Neuronal stem cell (in vitro differentiated cells): ENCODE measurements at regions not wholly inside any gene's neighbourhood (a gene's known extent, or its start where the extent isn't known, plus 50 kb on each side); places are given as distances from the start of the nearest gene placed in this dataset.

Experiments
- DNase-seq: peaks from one replicate; pipeline ENCODE4 v3.0.0-alpha.2; 2013; ENCODE audit warnings: low spot score
- H2AFZ ChIP-seq: one replicate; pipeline ENCODE4 v1.6.1; 2013; ENCODE audit warnings: mild to moderate bottlenecking, low read length, inconsistent platforms
- H2AK5ac ChIP-seq: 2 replicates; pipeline ENCODE4 v1.6.1; 2013; ENCODE audit warnings: low read depth, mild to moderate bottlenecking, inconsistent platforms, low read length, moderate library complexity, mixed read lengths
- H2BK120ac ChIP-seq: 2 replicates; pipeline ENCODE4 v1.6.1; 2013; ENCODE audit warnings: low read depth, mild to moderate bottlenecking, inconsistent platforms, low read length, moderate library complexity, mixed read lengths
- H2BK12ac ChIP-seq: one replicate; pipeline ENCODE4 v1.6.1; 2013; ENCODE audit warnings: low read length, inconsistent platforms
- H2BK15ac ChIP-seq: 2 replicates; pipeline ENCODE4 v1.6.1; 2013; ENCODE audit warnings: mild to moderate bottlenecking, low read length, inconsistent platforms, mixed read lengths
- H2BK5ac ChIP-seq: one replicate; pipeline ENCODE4 v1.6.1; 2013; ENCODE audit warnings: inconsistent platforms, mild to moderate bottlenecking, low read length, moderate library complexity
- H3K14ac ChIP-seq: one replicate; pipeline ENCODE4 v1.6.1; 2013; ENCODE audit warnings: low read length, inconsistent platforms
- H3K18ac ChIP-seq: 2 replicates; pipeline ENCODE4 v1.6.1; 2013; ENCODE audit warnings: low read length, inconsistent platforms
- H3K23ac ChIP-seq: 2 replicates; pipeline ENCODE4 v1.6.1; 2013; ENCODE audit warnings: low read depth, mild to moderate bottlenecking, mixed read lengths, low read length, inconsistent platforms; ENCODE audit not compliant: poor library complexity
- H3K27ac ChIP-seq: replicated peaks from 3 replicates; pipeline ENCODE4 v1.5.1; 2013; ENCODE audit warnings: low read length, inconsistent platforms
- H3K27me3 ChIP-seq, 3 experiments: 2 replicates each; pipeline ENCODE4 v1.6.1; 2013; ENCODE audit warnings: low read length in 3 of 3, mild to moderate bottlenecking in 2 of 3, inconsistent platforms in 1 of 3, low read depth in 1 of 3, mixed read lengths in 1 of 3, moderate library complexity in 1 of 3; ENCODE audit not compliant: control insufficient read depth in 3 of 3, insufficient read depth in 3 of 3
- H3K36me3 ChIP-seq, 2 donors: replicated peaks in 1 of 2; 2 replicates each; pipeline ENCODE4 v1.6.1; 2013; ENCODE audit warnings: low read length in 2 of 2; ENCODE audit not compliant: control insufficient read depth in 2 of 2, insufficient read depth in 2 of 2
- H3K4ac ChIP-seq: 2 replicates; pipeline ENCODE4 v1.6.1; 2013; ENCODE audit warnings: inconsistent platforms, mild to moderate bottlenecking, low read length, moderate library complexity
- H3K4me1 ChIP-seq, 2 donors: 1 replicate in 1 of 2; 2 replicates in 1 of 2; pipeline ENCODE4 v1.6.1; 2013; ENCODE audit warnings: low read length in 2 of 2, low read depth in 1 of 2; ENCODE audit not compliant: control insufficient read depth in 2 of 2, insufficient read depth in 1 of 2
- H3K4me2 ChIP-seq: one replicate; pipeline ENCODE4 v1.6.1; 2013; ENCODE audit warnings: mild to moderate bottlenecking, low read length, inconsistent platforms; ENCODE audit not compliant: insufficient read depth, poor library complexity, severe bottlenecking
- H3K4me3 ChIP-seq, 2 donors: 2 replicates each; pipeline ENCODE4 v1.5.1; 2013; ENCODE audit warnings: low read length in 2 of 2, mild to moderate bottlenecking in 2 of 2, inconsistent platforms in 1 of 2, moderate library complexity in 1 of 2
- H3K79me1 ChIP-seq: one replicate; pipeline ENCODE4 v1.6.1; 2013; ENCODE audit warnings: low read depth, mild to moderate bottlenecking, inconsistent platforms, low read length, moderate library complexity
- H3K9ac ChIP-seq: one replicate; pipeline ENCODE4 v1.6.1; 2013; ENCODE audit warnings: mild to moderate bottlenecking, low read depth, low read length, inconsistent platforms; ENCODE audit not compliant: poor library complexity
- H3K9me3 ChIP-seq, 2 donors: replicated peaks in 1 of 2; 2 replicates each; pipeline versions ENCODE3 to v1.6.1; 2013; ENCODE audit warnings: low read length in 2 of 2, mild to moderate bottlenecking in 2 of 2, inconsistent platforms in 1 of 2, low read depth in 1 of 2, mixed read lengths in 1 of 2, moderate library complexity in 1 of 2; ENCODE audit not compliant: control insufficient read depth in 2 of 2, insufficient read depth in 1 of 2
- H4K8ac ChIP-seq: one replicate; pipeline ENCODE4 v1.6.1; 2013; ENCODE audit warnings: low read depth, mild to moderate bottlenecking, inconsistent platforms, low read length, moderate library complexity
- H4K91ac ChIP-seq: one replicate; pipeline ENCODE4 v1.6.1; 2013; ENCODE audit warnings: low read length, low read depth, mild to moderate bottlenecking, inconsistent platforms; ENCODE audit not compliant: poor library complexity
- WGBS, 2 donors: extraction: QIAGEN DNeasy Blood & Tissue Kit; methylation state at CpG; one replicate each; pipeline ENCODE4 v1.1.7; 2013; ENCODE audit warnings: missing lambda C conversion rate in 2 of 2, mixed read lengths in 1 of 2; ENCODE audit not compliant: insufficient read length in 2 of 2, insufficient replicate concordance in 1 of 2; ENCODE audit errors: extremely low coverage in 2 of 2; 5-methylcytosine and 5-hydroxymethylcytosine counted together

DNA sequence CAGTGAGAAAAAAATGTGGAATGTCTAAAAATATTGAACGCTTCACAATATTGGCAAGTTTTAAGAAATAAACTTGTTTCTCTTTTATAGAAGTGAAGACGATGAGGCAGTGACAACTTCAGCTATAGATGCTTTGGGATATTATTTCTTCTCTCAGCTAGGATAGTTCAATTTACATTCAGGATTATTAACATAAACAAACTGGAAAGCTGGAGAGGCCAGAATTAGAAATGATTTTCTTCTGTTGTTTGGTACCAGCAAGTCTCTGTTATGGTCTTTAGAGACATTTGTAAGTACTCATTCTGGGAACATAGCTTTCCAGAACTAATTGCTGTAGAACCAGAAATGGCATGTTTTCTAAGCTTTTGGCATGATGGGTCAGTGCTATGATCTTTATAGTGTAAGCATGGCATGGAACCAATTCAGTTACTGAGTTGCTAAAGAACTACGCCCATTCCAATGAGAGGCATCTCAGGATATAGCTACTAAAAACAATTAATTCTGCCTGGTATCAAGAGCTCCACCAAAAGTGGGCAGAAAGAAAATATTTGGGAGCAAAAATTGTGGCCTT is 599.5 kb upstream of the B3GALT2 start:
- Histone ChIP-seq H3K79me1 (no peaks in the 10 kb centered on the region), H2AFZ (no peak overlapping the region), H3K4me1 (peaks cover 0 to 11% of the 10 kb centered on the region in 2 donors), H2BK120ac (no peak overlapping the region), H3K9me3 (no peaks in the 10 kb centered on the region), H3K18ac (no peak overlapping the region), H3K9ac (no peak overlapping the region), H3K36me3 (no peaks in the 10 kb centered on the region), H3K4me3 (no peak overlapping the region), H3K23ac (no peak overlapping the region), H2AK5ac (no peak overlapping the region), H3K27me3 (no peaks in the 10 kb centered on the region), H2BK15ac (no peak overlapping the region), H2BK5ac (no peak overlapping the region), H3K4me2 (no peak overlapping the region), H3K27ac (no peak overlapping the region), H2BK12ac (no peak overlapping the region), H3K14ac (no peak overlapping the region), H3K4ac (no peak overlapping the region), H4K8ac (no peak overlapping the region), H4K91ac (no peak overlapping the region)
- WGBS, 2 donors: no CpG with 5 or more reads among the region's 3 CpGs
- DNase-seq: no peak

DNA sequence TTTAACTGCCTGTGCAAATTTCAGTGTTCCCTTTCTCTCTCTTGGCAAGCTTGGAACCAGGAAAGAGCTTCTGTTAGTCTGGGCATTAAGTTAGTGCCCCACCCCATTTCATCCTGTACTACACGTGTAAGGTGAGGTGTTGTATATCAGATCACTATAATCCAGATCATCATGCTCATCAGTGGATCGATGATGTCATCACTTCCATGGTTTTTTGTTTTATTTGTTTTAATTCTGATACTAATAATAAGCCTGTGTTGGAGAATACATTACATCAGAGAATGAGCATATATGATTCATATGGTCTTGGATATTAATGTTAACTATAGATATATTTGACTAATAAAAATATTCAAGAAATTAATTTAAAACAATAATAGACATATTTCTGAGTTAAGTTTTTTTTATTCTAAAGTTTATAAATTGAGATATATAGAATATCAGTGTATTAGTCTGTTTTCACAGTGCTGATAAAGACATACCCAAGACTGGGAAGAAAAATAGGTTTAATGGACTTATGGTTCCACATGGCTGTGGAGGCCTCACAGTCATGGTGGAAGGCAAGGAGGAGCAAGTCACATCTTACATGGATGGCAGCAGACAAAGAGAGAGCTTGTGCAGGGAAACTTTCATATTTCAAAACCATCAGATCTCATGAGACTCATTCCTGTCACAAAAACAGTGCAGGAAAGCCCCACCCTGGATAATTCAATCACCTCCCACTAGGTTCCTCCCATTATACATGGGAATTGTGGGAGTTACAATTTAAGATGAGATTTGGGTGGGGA is 588.3 kb upstream of the B3GALT2 start:
- H3K79me1 ChIP-seq: no peaks in the 10 kb centered on the region
- no peak overlapping the region for H2BK5ac ChIP-seq
- peaks cover 2 to 3% of the 10 kb centered on the region in 2 donors for H3K9me3 ChIP-seq
- no peak overlapping the region for H2BK120ac ChIP-seq
- H3K4ac ChIP-seq: no peak overlapping the region
- H3K27ac ChIP-seq: no peak overlapping the region
- no peak for DNase-seq
- no peak overlapping the region for H3K4me3 ChIP-seq
- no peak overlapping the region for H2BK12ac ChIP-seq
- H2AFZ ChIP-seq: no peak overlapping the region
- no peak overlapping the region for H4K91ac ChIP-seq
- no peaks in the 10 kb centered on the region for H3K27me3 ChIP-seq
- no peaks in the 10 kb centered on the region for H3K4me1 ChIP-seq
- H2BK15ac ChIP-seq: no peak overlapping the region
- H3K4me2 ChIP-seq: no peak overlapping the region
- no peak overlapping the region for H2AK5ac ChIP-seq
- H3K36me3 ChIP-seq: no peaks in the 10 kb centered on the region
- H3K23ac ChIP-seq: no peak overlapping the region
- H3K9ac ChIP-seq: no peak overlapping the region
- no peak overlapping the region for H4K8ac ChIP-seq
- WGBS, 2 donors: no CpG with 5 or more reads among the region's 2 CpGs
- H3K18ac ChIP-seq: no peak overlapping the region
- no peak overlapping the region for H3K14ac ChIP-seq

DNA sequence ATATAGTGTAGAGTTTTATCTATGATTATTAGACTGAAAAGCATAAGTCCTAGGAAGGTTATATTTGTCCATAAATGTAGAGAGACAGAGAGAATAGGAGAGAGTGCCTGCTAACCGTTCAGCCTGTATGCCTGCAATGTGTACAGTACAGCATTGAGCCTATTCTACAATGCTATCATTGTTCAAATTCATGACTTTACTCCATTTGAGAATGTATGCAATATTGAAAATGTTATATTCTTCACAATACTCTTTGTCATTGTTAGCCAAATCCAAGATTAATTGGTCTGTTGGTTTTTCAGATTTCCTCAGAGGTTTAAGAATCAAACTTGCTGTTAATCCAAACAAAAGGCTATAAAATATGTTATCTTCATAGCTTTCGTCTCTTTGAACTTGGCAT is 585.2 kb upstream of the B3GALT2 start:
- H3K4me3 ChIP-seq: no peak overlapping the region
- no peak overlapping the region for H2BK5ac ChIP-seq
- no peak overlapping the region for H2BK15ac ChIP-seq
- H3K36me3 ChIP-seq: no peaks in the 10 kb centered on the region
- no peak overlapping the region for H2AK5ac ChIP-seq
- peaks cover 2 to 3% of the 10 kb centered on the region in 2 donors for H3K9me3 ChIP-seq
- no peak overlapping the region for H3K9ac ChIP-seq
- no peak overlapping the region for H2BK120ac ChIP-seq
- no peak overlapping the region for H3K4ac ChIP-seq
- no peak overlapping the region for H2BK12ac ChIP-seq
- no peak overlapping the region for H4K91ac ChIP-seq
- no peak for DNase-seq
- H3K27ac ChIP-seq: no peak overlapping the region
- H2AFZ ChIP-seq: no peak overlapping the region
- H3K79me1 ChIP-seq: no peaks in the 10 kb centered on the region
- no peak overlapping the region for H3K23ac ChIP-seq
- no peaks in the 10 kb centered on the region for H3K4me1 ChIP-seq
- no peak overlapping the region for H3K14ac ChIP-seq
- no peak overlapping the region for H3K4me2 ChIP-seq
- no peak overlapping the region for H3K18ac ChIP-seq
- no peaks in the 10 kb centered on the region for H3K27me3 ChIP-seq
- no peak overlapping the region for H4K8ac ChIP-seq
- WGBS, 2 donors: no CpG with 5 or more reads among the region's 2 CpGs

DNA sequence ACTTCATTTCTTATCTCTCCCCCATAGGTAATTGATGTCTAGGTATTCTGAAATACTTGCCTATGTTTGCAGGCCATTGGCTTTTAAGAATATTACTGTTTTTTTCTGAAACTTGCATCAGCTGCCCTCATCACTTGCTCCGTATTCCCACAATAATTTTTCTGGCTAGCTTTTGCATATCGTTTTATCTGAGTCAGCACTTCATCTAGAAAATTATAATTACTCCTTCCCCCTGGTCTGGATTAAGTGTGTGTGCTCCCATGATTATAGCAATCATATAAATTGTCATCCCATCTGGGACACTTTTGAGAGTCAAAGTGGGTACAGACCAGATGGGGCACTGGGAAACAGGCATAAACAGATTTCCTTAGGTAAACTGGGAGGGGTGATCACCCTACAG is 583.2 kb upstream of the B3GALT2 start:
- no peak overlapping the region for H2BK12ac ChIP-seq
- H3K4me2 ChIP-seq: no peak overlapping the region
- no peak overlapping the region for H2BK5ac ChIP-seq
- no peak overlapping the region for H4K8ac ChIP-seq
- H3K9me3 ChIP-seq: peaks cover 0 to 2% of the 10 kb centered on the region in 2 donors
- no peaks in the 10 kb centered on the region for H3K4me1 ChIP-seq
- no peak overlapping the region for H2AK5ac ChIP-seq
- H3K23ac ChIP-seq: no peak overlapping the region
- H2BK120ac ChIP-seq: no peak overlapping the region
- no peak overlapping the region for H3K4me3 ChIP-seq
- no peak overlapping the region for H2AFZ ChIP-seq
- H4K91ac ChIP-seq: no peak overlapping the region
- no peaks in the 10 kb centered on the region for H3K27me3 ChIP-seq
- no peak overlapping the region for H3K14ac ChIP-seq
- no CpG with 5 or more reads among the region's 2 CpGs for WGBS, 2 donors
- H3K27ac ChIP-seq: no peak overlapping the region
- no peak for DNase-seq
- no peak overlapping the region for H3K4ac ChIP-seq
- no peaks in the 10 kb centered on the region for H3K79me1 ChIP-seq
- no peak overlapping the region for H3K9ac ChIP-seq
- H3K36me3 ChIP-seq: no peaks in the 10 kb centered on the region
- H2BK15ac ChIP-seq: no peak overlapping the region
- no peak overlapping the region for H3K18ac ChIP-seq
